Liver (tissue), 8 donors: ENCODE measurements at regions not wholly inside any gene's neighbourhood (a gene's known extent, or its start where the extent isn't known, plus 50 kb on each side); places are given as distances from the start of the nearest gene placed in this dataset.

Source experiments
- DNase-seq: peaks from one replicate; pipeline ENCODE4 v3.0.0-alpha.2; 2017; ENCODE audit warnings: low spot score
- H3K27ac ChIP-seq, 2 donors: one replicate each; pipeline ENCODE4 v1.7.0; 2013; ENCODE audit warnings: inconsistent platforms in 2 of 2, low read length in 2 of 2, control low read depth in 1 of 2, low read depth in 1 of 2, mild to moderate bottlenecking in 1 of 2
- H3K27me3 ChIP-seq, 4 donors: one replicate each; pipeline versions ENCODE4 v1.6.1 to v1.7.0; 2013; ENCODE audit warnings: low read length in 3 of 4, inconsistent platforms in 1 of 4, mild to moderate bottlenecking in 1 of 4, moderate library complexity in 1 of 4; ENCODE audit not compliant: control insufficient read depth in 4 of 4, insufficient read depth in 4 of 4
- H3K36me3 ChIP-seq, 4 donors: one replicate each; pipeline versions ENCODE4 v1.6.1 to v1.7.0; 2013; ENCODE audit warnings: low read length in 3 of 4, mild to moderate bottlenecking in 3 of 4, low read depth in 1 of 4, moderate library complexity in 1 of 4; ENCODE audit not compliant: control insufficient read depth in 4 of 4, insufficient read depth in 3 of 4
- H3K4me1 ChIP-seq, 4 donors: one replicate each; pipeline versions ENCODE4 v1.6.1 to v1.7.0; 2013; ENCODE audit warnings: low read length in 3 of 4, mild to moderate bottlenecking in 3 of 4, moderate library complexity in 1 of 4; ENCODE audit not compliant: control insufficient read depth in 4 of 4, insufficient read depth in 4 of 4
- H3K4me3 ChIP-seq, 3 donors: one replicate each; pipeline versions ENCODE4 v1.6.1 to v1.7.0; 2013; ENCODE audit warnings: low read length in 3 of 3, control low read depth in 1 of 3, low read depth in 1 of 3, mild to moderate bottlenecking in 1 of 3
- H3K9ac ChIP-seq, 2 donors: one replicate each; pipeline ENCODE4 v1.7.0; 2013; ENCODE audit warnings: low read length in 2 of 2, mild to moderate bottlenecking in 2 of 2, moderate library complexity in 2 of 2, control low read depth in 1 of 2, low read depth in 1 of 2
- H3K9me3 ChIP-seq, 4 donors: one replicate each; pipeline versions ENCODE4 v1.6.1 to v1.7.0; 2013; ENCODE audit warnings: low read length in 3 of 4; ENCODE audit not compliant: control insufficient read depth in 4 of 4
- ATF3 ChIP-seq: IDR thresholded peaks from 2 replicates; pipeline ENCODE4 v1.6.1; 2016; ENCODE audit warnings: antibody characterized with exemption
- EGR1 ChIP-seq, 2 donors: IDR thresholded peaks; 2 replicates each; pipeline ENCODE4 v1.6.1; 2016 to 2018; ENCODE audit warnings: antibody characterized with exemption in 2 of 2, low read depth in 2 of 2
- FOXA1 ChIP-seq: IDR thresholded peaks from 2 replicates; pipeline ENCODE4 v1.6.1; 2016; ENCODE audit warnings: antibody characterized with exemption
- FOXA2 ChIP-seq: IDR thresholded peaks from 2 replicates; pipeline ENCODE4 v1.6.1; 2016; ENCODE audit warnings: antibody characterized with exemption
- GABPA ChIP-seq, 2 donors: IDR thresholded peaks in 1 of 2; conservative IDR thresholded peaks in 1 of 2; 2 replicates each; pipeline ENCODE4 v1.6.1; 2016; ENCODE audit warnings: antibody characterized with exemption in 2 of 2, mild to moderate bottlenecking in 1 of 2, moderate library complexity in 1 of 2
- HNF4A ChIP-seq, 2 donors: conservative IDR thresholded peaks; 2 replicates each; pipeline ENCODE4 v1.6.1; 2016; ENCODE audit warnings: antibody characterized with exemption in 2 of 2, mild to moderate bottlenecking in 2 of 2
- HNF4G ChIP-seq: IDR thresholded peaks from 2 replicates; pipeline ENCODE4 v1.6.1; 2016; ENCODE audit warnings: antibody characterized with exemption
- JUND ChIP-seq, 2 donors: IDR thresholded peaks; 2 replicates each; pipeline ENCODE4 v1.6.1; 2016; ENCODE audit warnings: antibody characterized with exemption in 2 of 2
- MAX ChIP-seq: IDR thresholded peaks from 2 replicates; pipeline ENCODE4 v1.6.1; 2016; ENCODE audit warnings: antibody characterized with exemption
- NR2F2 ChIP-seq: IDR thresholded peaks from 2 replicates; pipeline ENCODE4 v1.6.1; 2016; ENCODE audit warnings: antibody characterized with exemption
- RAD21 ChIP-seq, 2 donors: IDR thresholded peaks; 2 replicates each; pipeline ENCODE4 v1.6.1; 2016; ENCODE audit warnings: antibody characterized with exemption in 2 of 2, mild to moderate bottlenecking in 2 of 2
- REST ChIP-seq: IDR thresholded peaks from 2 replicates; pipeline ENCODE4 v1.6.1; 2016; ENCODE audit warnings: antibody characterized with exemption, mild to moderate bottlenecking
- RXRA ChIP-seq, 2 donors: IDR thresholded peaks; 2 replicates each; pipeline ENCODE4 v1.6.1; 2017 to 2018; ENCODE audit warnings: antibody characterized with exemption in 2 of 2, mild to moderate bottlenecking in 1 of 2
- SP1 ChIP-seq: IDR thresholded peaks from 2 replicates; pipeline ENCODE4 v1.6.1; 2018; ENCODE audit warnings: antibody characterized with exemption, mild to moderate bottlenecking
- TAF1 ChIP-seq: conservative IDR thresholded peaks from 2 replicates; pipeline ENCODE4 v1.6.1; 2016; ENCODE audit warnings: antibody characterized with exemption, mild to moderate bottlenecking
- YY1 ChIP-seq: IDR thresholded peaks from 2 replicates; pipeline ENCODE4 v1.6.1; 2016; ENCODE audit warnings: antibody characterized with exemption, mild to moderate bottlenecking
- ZBTB33 ChIP-seq: IDR thresholded peaks from 2 replicates; pipeline ENCODE4 v1.6.1; 2016; ENCODE audit warnings: antibody characterized with exemption
- WGBS: extraction: QIAGEN DNeasy Blood & Tissue Kit; methylation state at CpG from one replicate; pipeline ENCODE4 v1.1.7; 2013; 5-methylcytosine and 5-hydroxymethylcytosine counted together
- TF ChIP-seq, protein P1 (sequence below): fragments of 150-350 bp; IDR thresholded peaks from 2 replicates; pipeline ENCODE4 v1.5.1; 2017; ENCODE audit warnings: improper control_type of control experiment, low read depth, low read length; ENCODE audit not compliant: missing input control
- donor health status: healthy.
- donor health status: healthy.
- donor health status: healthy.
- donor health status: healthy.
- donor health status: healthy.

- Histone ChIP-seq H3K36me3 (peaks cover 0 to 2% (median 0%) of the 10 kb centered on the region in 4 donors), H3K27ac (no peak overlapping the region), H3K4me1 (no peaks in the 10 kb centered on the region), H3K9ac (no peak overlapping the region), H3K9me3 (no peaks in the 10 kb centered on the region), H3K27me3 (no peaks in the 10 kb centered on the region), H3K4me3 (no peak overlapping the region)
- TF ChIP-seq TAF1, result no peak
- TF ChIP-seq RXRA (IDR thresholded peaks at IDR 0.05), result no peak
- no peak for TF ChIP-seq SP1
- no peak for TF ChIP-seq ATF3
- TF ChIP-seq ZBTB33, result no peak
- TF ChIP-seq, protein P1, sequence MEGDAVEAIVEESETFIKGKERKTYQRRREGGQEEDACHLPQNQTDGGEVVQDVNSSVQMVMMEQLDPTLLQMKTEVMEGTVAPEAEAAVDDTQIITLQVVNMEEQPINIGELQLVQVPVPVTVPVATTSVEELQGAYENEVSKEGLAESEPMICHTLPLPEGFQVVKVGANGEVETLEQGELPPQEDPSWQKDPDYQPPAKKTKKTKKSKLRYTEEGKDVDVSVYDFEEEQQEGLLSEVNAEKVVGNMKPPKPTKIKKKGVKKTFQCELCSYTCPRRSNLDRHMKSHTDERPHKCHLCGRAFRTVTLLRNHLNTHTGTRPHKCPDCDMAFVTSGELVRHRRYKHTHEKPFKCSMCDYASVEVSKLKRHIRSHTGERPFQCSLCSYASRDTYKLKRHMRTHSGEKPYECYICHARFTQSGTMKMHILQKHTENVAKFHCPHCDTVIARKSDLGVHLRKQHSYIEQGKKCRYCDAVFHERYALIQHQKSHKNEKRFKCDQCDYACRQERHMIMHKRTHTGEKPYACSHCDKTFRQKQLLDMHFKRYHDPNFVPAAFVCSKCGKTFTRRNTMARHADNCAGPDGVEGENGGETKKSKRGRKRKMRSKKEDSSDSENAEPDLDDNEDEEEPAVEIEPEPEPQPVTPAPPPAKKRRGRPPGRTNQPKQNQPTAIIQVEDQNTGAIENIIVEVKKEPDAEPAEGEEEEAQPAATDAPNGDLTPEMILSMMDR, result no peak
- no peak for DNase-seq
- WGBS, result 69% methylated on average over 10 of the region's 10 CpGs
These were observed 989.4 kb downstream of the GRID1 start for GRCh38 chr10:85377029-85377806.

DNA sequence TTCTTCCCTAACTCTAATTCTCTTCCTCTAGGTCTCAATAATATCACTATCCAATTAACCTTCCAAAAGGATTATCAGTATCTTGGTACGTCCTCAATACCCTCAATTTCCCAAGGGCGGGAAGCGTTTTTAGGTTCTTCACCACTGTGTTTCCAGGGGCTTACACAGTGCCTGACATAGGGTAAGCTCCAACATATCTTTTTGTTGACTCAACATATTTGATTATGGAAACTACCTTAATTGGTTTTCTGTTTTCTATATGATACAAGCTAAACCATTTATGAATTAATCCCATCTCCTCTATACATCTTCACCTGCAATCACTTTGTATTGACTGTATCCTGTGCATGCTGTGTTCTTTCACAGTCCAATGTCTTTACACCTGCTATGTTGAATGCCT, 987.3 kb downstream of the GRID1 start:
- no peaks in the 10 kb centered on the region for H3K27me3 ChIP-seq
- peaks cover 0 to 2% (median 0%) of the 10 kb centered on the region in 4 donors for H3K36me3 ChIP-seq
- H3K27ac ChIP-seq, result no peak overlapping the region
- no peaks in the 10 kb centered on the region for H3K4me1 ChIP-seq
- no peak for DNase-seq
- H3K9me3 ChIP-seq, result no peaks in the 10 kb centered on the region
- WGBS, result 88% methylated on average over 3 of the region's 3 CpGs
- H3K9ac ChIP-seq, result no peak overlapping the region
- no peak for TF ChIP-seq MAX
- no peak for TF ChIP-seq REST
- no peak for TF ChIP-seq ZBTB33
- TF ChIP-seq SP1, result no peak
- no peak for TF ChIP-seq NR2F2
- TF ChIP-seq JUND (IDR thresholded peaks at IDR 0.05), result no peak
- TF ChIP-seq FOXA2, result no peak
- TF ChIP-seq, protein P1, result no peak
- TF ChIP-seq HNF4A (conservative IDR thresholded peaks at IDR 0.05), result no peak
- TF ChIP-seq ATF3, result no peak
- no peak for TF ChIP-seq HNF4G
- TF ChIP-seq YY1, result no peak
- TF ChIP-seq TAF1, result no peak
- TF ChIP-seq EGR1 (IDR thresholded peaks at IDR 0.05; ENCODE audit: low read depth in 2 of 2), result no peak
- TF ChIP-seq RXRA (IDR thresholded peaks at IDR 0.05), result no peak
- TF ChIP-seq GABPA (IDR thresholded peaks at IDR 0.05 in 1 of 2, conservative IDR thresholded peaks at IDR 0.05 in 1 of 2), result no peak
- no peak for TF ChIP-seq FOXA1
- TF ChIP-seq RAD21 (IDR thresholded peaks at IDR 0.05), result no peak
- no peak overlapping the region for H3K4me3 ChIP-seq
